ENCODE measurements at regions not wholly inside any gene's neighbourhood (a gene's known extent, or its start where the extent isn't known, plus 50 kb on each side); places are given as distances from the start of the nearest gene placed in this dataset.

DNA sequence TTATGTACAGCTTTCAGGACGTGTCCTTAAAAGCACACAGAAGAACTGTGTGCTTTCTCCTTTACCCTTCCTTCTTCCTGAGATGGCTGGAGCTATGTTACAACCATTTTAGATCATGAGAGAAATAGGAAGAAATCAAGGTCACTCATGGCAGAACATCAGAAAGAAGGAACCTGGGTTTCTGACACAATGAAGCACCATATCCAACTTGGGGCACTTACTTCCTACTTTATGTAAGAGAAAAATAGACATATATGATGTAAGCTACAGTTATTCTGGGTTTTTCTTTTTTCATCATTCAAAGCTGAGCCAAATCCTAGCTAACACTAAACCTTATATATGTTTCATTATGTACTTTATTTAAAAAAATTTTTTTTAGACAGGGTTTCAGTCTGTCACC, 79.5 kb downstream of the FAM161A start:
- Histone ChIP-seq H3K36me3 (ENCODE audit: control insufficient read depth, insufficient read depth, low read length, severe bottlenecking) (no peaks in the 10 kb centered on the region), H3K9ac (ENCODE audit: low read length) (no peak overlapping the region), H3K4me1 (ENCODE audit: control insufficient read depth, insufficient read depth, low read length) (peaks cover 9% of the 10 kb centered on the region), H3K9me3 (ENCODE audit: control insufficient read depth, low read length) (no peaks in the 10 kb centered on the region), H3K4me3 (ENCODE audit: low read length) (no peak overlapping the region), H3K27me3 (replicated peaks; ENCODE audit: control insufficient read depth, insufficient read depth, low read length) (no peaks in the 10 kb centered on the region)
- DNase-seq (ENCODE audit: low read depth) = no peak

DNA sequence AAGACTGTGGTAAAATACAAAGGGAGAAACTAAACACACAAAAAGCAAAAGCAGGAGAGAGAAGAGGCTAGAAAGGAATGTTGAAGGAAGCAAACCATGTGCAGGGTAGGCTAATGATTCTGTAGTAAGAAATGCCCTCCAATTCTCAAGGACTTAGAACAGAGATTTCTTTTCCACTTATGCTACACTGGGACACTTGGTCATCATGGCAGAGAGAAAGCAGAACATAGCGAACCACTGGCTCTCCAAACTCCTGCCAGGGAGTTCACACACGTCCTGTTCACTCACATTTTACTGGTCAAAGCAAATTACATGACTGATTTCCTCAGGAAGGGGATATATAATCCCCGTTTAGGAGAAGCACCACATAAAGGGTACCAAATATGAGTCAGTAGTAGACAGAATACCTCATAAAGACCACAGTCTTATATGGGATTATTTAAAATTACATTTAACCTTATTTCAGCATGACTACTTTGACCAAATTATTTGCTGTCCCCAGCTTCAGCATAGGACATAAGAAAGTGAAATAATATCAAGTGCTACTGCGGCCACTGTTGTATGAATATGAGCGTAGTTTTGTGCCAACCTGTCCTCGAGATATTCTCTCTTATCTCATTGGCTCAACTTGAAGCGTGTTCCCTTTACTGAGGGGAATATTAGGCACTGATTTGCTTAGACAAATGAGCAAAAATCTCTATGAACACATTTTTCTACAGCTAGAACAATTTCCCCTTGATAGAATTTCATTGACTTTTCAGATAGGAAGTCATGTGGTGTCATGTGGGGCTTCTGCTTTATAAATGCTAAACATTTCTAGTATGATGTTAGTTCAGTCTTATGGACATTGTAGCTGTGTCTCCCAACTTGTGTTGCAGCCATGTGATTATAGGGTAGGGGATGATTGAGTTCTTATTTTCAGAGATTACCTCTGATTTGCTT, 81.7 kb downstream of the FAM161A start:
- H3K9ac ChIP-seq (ENCODE audit: low read length) = no peak overlapping the region
- H3K4me1 ChIP-seq (ENCODE audit: control insufficient read depth, insufficient read depth, low read length) = peaks cover 9% of the 10 kb centered on the region
- H3K9me3 ChIP-seq (ENCODE audit: control insufficient read depth, low read length) = no peaks in the 10 kb centered on the region
- no peak overlapping the region for H3K4me3 ChIP-seq (ENCODE audit: low read length)
- DNase-seq (ENCODE audit: low read depth) = no peak
- H3K36me3 ChIP-seq (ENCODE audit: control insufficient read depth, insufficient read depth, low read length, severe bottlenecking) = no peaks in the 10 kb centered on the region
- H3K27me3 ChIP-seq (replicated peaks; ENCODE audit: control insufficient read depth, insufficient read depth, low read length) = no peaks in the 10 kb centered on the region

- no peak overlapping the region for H3K9ac ChIP-seq (ENCODE audit: low read length)
- peak; percentile 31 for DNase-seq (ENCODE audit: low read depth)
- no peaks in the 10 kb centered on the region for H3K36me3 ChIP-seq (ENCODE audit: control insufficient read depth, insufficient read depth, low read length, severe bottlenecking)
- H3K9me3 ChIP-seq (ENCODE audit: control insufficient read depth, low read length) = no peaks in the 10 kb centered on the region
- peaks cover 9% of the 10 kb centered on the region for H3K4me1 ChIP-seq (ENCODE audit: control insufficient read depth, insufficient read depth, low read length)
- no peaks in the 10 kb centered on the region for H3K27me3 ChIP-seq (replicated peaks; ENCODE audit: control insufficient read depth, insufficient read depth, low read length)
- no peak overlapping the region for H3K4me3 ChIP-seq (ENCODE audit: low read length)
Measured at GRCh38 chr2:61770746-61771145, 83.1 kb downstream of the FAM161A start.

DNA sequence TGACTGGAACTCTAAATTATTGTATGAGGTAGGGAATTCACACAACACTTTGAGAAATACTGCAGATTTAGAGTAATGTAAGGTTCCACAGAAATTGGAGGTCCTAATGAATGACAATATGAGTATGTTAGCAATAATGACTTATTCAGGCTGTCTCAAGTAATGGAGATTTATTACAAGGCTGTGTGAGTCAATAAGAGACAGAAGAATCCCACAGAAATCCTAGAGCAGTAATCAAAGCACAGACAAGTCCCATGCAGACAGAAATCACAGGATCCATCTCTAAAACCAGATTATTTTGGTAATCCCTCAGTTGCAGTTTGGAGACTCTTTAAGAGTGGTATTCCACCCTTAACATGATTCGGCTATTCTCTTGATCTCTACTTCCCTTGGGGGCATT, 83.6 kb downstream of the FAM161A start:
- Histone ChIP-seq H3K36me3 (ENCODE audit: control insufficient read depth, insufficient read depth, low read length, severe bottlenecking) (no peaks in the 10 kb centered on the region), H3K27me3 (replicated peaks; ENCODE audit: control insufficient read depth, insufficient read depth, low read length) (no peaks in the 10 kb centered on the region), H3K4me3 (ENCODE audit: low read length) (no peak overlapping the region), H3K9ac (ENCODE audit: low read length) (no peak overlapping the region), H3K9me3 (ENCODE audit: control insufficient read depth, low read length) (no peaks in the 10 kb centered on the region), H3K4me1 (ENCODE audit: control insufficient read depth, insufficient read depth, low read length) (peaks cover 9% of the 10 kb centered on the region)
- DNase-seq (ENCODE audit: low read depth) = no peak

DNA sequence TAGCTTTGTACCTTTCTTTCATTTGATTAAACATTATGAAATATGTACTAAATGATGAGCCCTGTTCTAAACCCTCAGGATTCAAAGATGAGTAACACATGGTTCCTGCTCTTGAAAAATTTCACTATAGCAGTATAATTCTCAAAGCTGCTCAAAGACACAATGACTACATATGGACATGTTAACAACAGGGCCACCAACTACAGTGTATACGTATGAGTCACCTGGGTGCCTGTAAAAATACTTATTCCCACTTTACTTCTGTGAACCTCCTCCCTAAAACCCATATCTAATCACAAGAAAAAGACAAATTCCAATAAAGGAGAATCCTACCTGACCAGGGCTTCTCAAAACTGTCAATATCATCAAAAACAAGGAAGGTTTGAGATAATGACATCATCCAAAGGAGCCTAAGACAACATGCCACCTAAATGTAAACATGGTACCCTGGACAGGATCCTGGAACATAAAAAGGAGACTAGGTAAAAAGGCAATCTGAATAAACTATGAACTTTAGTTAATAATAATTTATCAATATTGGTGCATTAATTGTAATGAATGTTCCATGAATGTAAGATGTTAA, 84.7 kb downstream of the FAM161A start:
- no peaks in the 10 kb centered on the region for H3K36me3 ChIP-seq (ENCODE audit: control insufficient read depth, insufficient read depth, low read length, severe bottlenecking)
- peaks cover 3% of the 10 kb centered on the region for H3K9me3 ChIP-seq (ENCODE audit: control insufficient read depth, low read length)
- H3K4me3 ChIP-seq (ENCODE audit: low read length) = no peak overlapping the region
- DNase-seq (ENCODE audit: low read depth) = no peak
- H3K27me3 ChIP-seq (replicated peaks; ENCODE audit: control insufficient read depth, insufficient read depth, low read length) = no peaks in the 10 kb centered on the region
- peaks cover 13% of the 10 kb centered on the region for H3K4me1 ChIP-seq (ENCODE audit: control insufficient read depth, insufficient read depth, low read length)
- H3K9ac ChIP-seq (ENCODE audit: low read length) = no peak overlapping the region

- DNase-seq (ENCODE audit: low read depth) = peak; percentile 99
- Histone ChIP-seq H3K4me1 (ENCODE audit: control insufficient read depth, insufficient read depth, low read length) (peaks cover 26% of the 10 kb centered on the region), H3K9ac (ENCODE audit: low read length) (peak overlapping the region; percentile 93), H3K36me3 (ENCODE audit: control insufficient read depth, insufficient read depth, low read length, severe bottlenecking) (no peaks in the 10 kb centered on the region), H3K27me3 (replicated peaks; ENCODE audit: control insufficient read depth, insufficient read depth, low read length) (no peaks in the 10 kb centered on the region), H3K4me3 (ENCODE audit: low read length) (peak overlapping the region; percentile 88), H3K9me3 (ENCODE audit: control insufficient read depth, low read length) (peaks cover 3% of the 10 kb centered on the region)
Measured at GRCh38 chr2:61764035-61764800, 89.6 kb downstream of the FAM161A start.

DNA sequence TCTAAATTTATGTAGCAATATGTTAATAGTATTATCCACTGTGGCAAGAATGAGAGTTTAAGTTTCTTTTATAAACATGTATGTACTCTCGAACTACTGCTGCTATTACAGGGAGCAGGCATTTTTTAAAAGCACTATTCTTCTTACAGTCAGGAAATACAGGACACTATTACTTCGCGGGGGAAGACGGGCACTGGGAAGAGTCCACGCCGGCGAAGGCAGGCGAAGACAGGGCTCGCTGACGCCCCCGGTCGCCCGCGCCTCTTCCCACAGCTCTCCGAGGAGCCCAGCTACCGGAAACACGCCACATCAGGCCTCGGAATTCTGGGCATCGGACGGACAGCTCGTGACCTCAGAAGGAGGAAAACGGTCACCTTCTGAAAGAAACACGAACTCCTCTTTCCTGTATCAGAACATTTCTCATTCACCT, 90.2 kb downstream of the FAM161A start:
- DNase-seq (ENCODE audit: low read depth) = peak; percentile 92
- peak overlapping the region; percentile 93 for H3K9ac ChIP-seq (ENCODE audit: low read length)
- H3K4me1 ChIP-seq (ENCODE audit: control insufficient read depth, insufficient read depth, low read length) = peaks cover 27% of the 10 kb centered on the region
- H3K9me3 ChIP-seq (ENCODE audit: control insufficient read depth, low read length) = peaks cover 3% of the 10 kb centered on the region
- peak overlapping the region; percentile 88 for H3K4me3 ChIP-seq (ENCODE audit: low read length)
- H3K27me3 ChIP-seq (replicated peaks; ENCODE audit: control insufficient read depth, insufficient read depth, low read length) = no peaks in the 10 kb centered on the region
- H3K36me3 ChIP-seq (ENCODE audit: control insufficient read depth, insufficient read depth, low read length, severe bottlenecking) = no peaks in the 10 kb centered on the region

DNA sequence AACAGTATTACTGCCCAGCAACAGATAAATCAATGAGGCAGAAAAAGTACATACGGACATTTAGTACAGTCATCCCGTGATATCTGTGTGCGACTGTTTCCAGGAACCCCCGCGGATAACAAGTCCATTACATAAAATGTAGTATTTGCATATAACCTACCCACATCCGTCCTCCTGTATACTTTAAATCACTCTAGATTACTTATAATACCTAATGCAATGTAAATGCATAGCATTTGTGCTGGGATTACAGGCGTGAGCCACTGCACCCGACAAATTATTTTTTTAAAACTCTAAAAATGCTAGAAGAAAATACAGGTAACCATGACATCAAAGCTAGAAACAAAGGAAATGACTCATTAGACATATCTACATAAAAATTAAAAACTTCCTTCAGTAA, 91.6 kb downstream of the FAM161A start:
- DNase-seq (ENCODE audit: low read depth) = no peak
- no peak overlapping the region for H3K9ac ChIP-seq (ENCODE audit: low read length)
- H3K27me3 ChIP-seq (replicated peaks; ENCODE audit: control insufficient read depth, insufficient read depth, low read length) = no peaks in the 10 kb centered on the region
- peaks cover 10% of the 10 kb centered on the region for H3K9me3 ChIP-seq (ENCODE audit: control insufficient read depth, low read length)
- peak overlapping the region; percentile 88 for H3K4me3 ChIP-seq (ENCODE audit: low read length)
- H3K36me3 ChIP-seq (ENCODE audit: control insufficient read depth, insufficient read depth, low read length, severe bottlenecking) = no peaks in the 10 kb centered on the region
- H3K4me1 ChIP-seq (ENCODE audit: control insufficient read depth, insufficient read depth, low read length) = peaks cover 27% of the 10 kb centered on the region

DNA sequence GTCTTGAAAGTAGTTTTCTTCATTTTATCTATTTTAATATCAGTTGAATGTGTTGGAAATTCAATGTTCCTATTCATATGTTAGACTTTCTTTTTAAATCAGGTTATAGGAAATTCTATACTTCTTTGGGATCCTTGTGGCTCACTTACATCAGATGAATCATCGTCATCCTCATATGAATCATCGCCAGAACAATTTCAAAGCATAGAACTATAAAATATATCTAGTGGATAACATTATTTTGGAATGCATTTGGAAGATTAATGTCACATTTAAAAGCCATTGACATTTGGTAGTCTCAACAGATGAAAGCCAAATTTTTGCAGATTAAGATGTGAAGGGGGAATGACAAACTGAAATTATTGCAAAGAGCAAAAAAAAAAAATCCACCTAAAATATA, 94.1 kb downstream of the FAM161A start:
- Histone ChIP-seq H3K9me3 (ENCODE audit: control insufficient read depth, low read length) (peaks cover 10% of the 10 kb centered on the region), H3K36me3 (ENCODE audit: control insufficient read depth, insufficient read depth, low read length, severe bottlenecking) (no peaks in the 10 kb centered on the region), H3K4me3 (ENCODE audit: low read length) (peak overlapping the region; percentile 42), H3K4me1 (ENCODE audit: control insufficient read depth, insufficient read depth, low read length) (peaks cover 26% of the 10 kb centered on the region), H3K9ac (ENCODE audit: low read length) (peak overlapping the region; percentile 53), H3K27me3 (replicated peaks; ENCODE audit: control insufficient read depth, insufficient read depth, low read length) (no peaks in the 10 kb centered on the region)
- DNase-seq (ENCODE audit: low read depth) = peak; percentile 83

- DNase-seq (ENCODE audit: low read depth) = peak; percentile 96
- no peaks in the 10 kb centered on the region for H3K27me3 ChIP-seq (replicated peaks; ENCODE audit: control insufficient read depth, insufficient read depth, low read length)
- peaks cover 23% of the 10 kb centered on the region for H3K4me1 ChIP-seq (ENCODE audit: control insufficient read depth, insufficient read depth, low read length)
Measured at GRCh38 chr2:61759005-61759404, 94.9 kb downstream of the FAM161A start.

DNA sequence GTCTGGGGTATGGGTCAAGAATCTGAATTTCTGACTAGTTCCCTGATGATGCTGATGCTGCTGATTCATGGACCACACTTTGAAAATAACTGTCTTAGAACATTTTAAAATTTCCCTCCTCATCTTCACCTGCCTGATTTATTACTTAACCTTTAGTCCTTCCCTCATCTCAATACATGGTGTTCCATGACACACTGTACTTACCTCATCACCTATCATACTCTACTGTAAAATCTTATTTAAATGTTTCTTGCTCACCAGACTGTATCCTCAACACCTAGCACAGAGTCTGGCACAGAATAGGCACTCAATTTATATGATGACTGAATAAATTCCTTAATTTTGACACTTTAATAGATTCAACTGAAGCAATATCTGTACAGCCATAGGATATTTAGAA, 95.7 kb downstream of the FAM161A start:
- no peak for DNase-seq (ENCODE audit: low read depth)

More at GRCh38 chr2:61759005-61759404, 94.9 kb downstream of the FAM161A start:
- Histone ChIP-seq H3K9me3 (ENCODE audit: control insufficient read depth, low read length) (peaks cover 7% of the 10 kb centered on the region), H3K4me3 (ENCODE audit: low read length) (peak overlapping the region; percentile 42), H3K36me3 (ENCODE audit: control insufficient read depth, insufficient read depth, low read length, severe bottlenecking) (no peaks in the 10 kb centered on the region), H3K9ac (ENCODE audit: low read length) (peak overlapping the region; percentile 53)

More for the DNA sequence above, 95.7 kb downstream of the FAM161A start:
- Histone ChIP-seq H3K4me1 (ENCODE audit: control insufficient read depth, insufficient read depth, low read length) (peaks cover 23% of the 10 kb centered on the region), H3K36me3 (ENCODE audit: control insufficient read depth, insufficient read depth, low read length, severe bottlenecking) (no peaks in the 10 kb centered on the region), H3K9me3 (ENCODE audit: control insufficient read depth, low read length) (peaks cover 13% of the 10 kb centered on the region), H3K27me3 (replicated peaks; ENCODE audit: control insufficient read depth, insufficient read depth, low read length) (no peaks in the 10 kb centered on the region), H3K4me3 (ENCODE audit: low read length) (no peak overlapping the region), H3K9ac (ENCODE audit: low read length) (no peak overlapping the region)
